H9 (cell line): ENCODE measurements at regions not wholly inside any gene's neighbourhood (a gene's known extent, or its start where the extent isn't known, plus 50 kb on each side); places are given as distances from the start of the nearest gene placed in this dataset.

Experiments
- DNase-seq: peaks from one replicate; pipeline ENCODE4 v3.0.0-alpha.2; 2017
- H2AFZ ChIP-seq: one replicate; pipeline ENCODE4 v1.6.1; 2013; ENCODE audit warnings: mild to moderate bottlenecking, low read length, control low read depth, moderate library complexity
- H2AK5ac ChIP-seq: 2 replicates; pipeline ENCODE4 v1.6.1; 2013; ENCODE audit warnings: low read length, control low read depth, mixed read lengths; ENCODE audit not compliant: insufficient read length
- H2BK120ac ChIP-seq: one replicate; pipeline ENCODE4 v1.6.1; 2013; ENCODE audit warnings: low read depth, mild to moderate bottlenecking, low read length, control low read depth, inconsistent platforms; ENCODE audit not compliant: poor library complexity, severe bottlenecking
- H2BK12ac ChIP-seq: 2 replicates; pipeline ENCODE4 v1.6.1; 2013; ENCODE audit warnings: low read length, control low read depth, mixed read lengths, low read depth; ENCODE audit not compliant: insufficient read length
- H2BK15ac ChIP-seq: 2 replicates; pipeline ENCODE4 v1.6.1; 2013; ENCODE audit warnings: low read depth, low read length, control low read depth
- H2BK20ac ChIP-seq: one replicate; pipeline ENCODE4 v1.6.1; 2013; ENCODE audit warnings: low read depth, mild to moderate bottlenecking, low read length, control low read depth, inconsistent platforms; ENCODE audit not compliant: poor library complexity, severe bottlenecking
- H2BK5ac ChIP-seq: 2 replicates; pipeline ENCODE4 v1.6.1; 2013; ENCODE audit warnings: low read length, control low read depth, mixed read lengths; ENCODE audit not compliant: insufficient read length
- H3K14ac ChIP-seq: 2 replicates; pipeline ENCODE4 v1.6.1; 2013; ENCODE audit warnings: low read length, control low read depth; ENCODE audit not compliant: insufficient read depth
- H3K18ac ChIP-seq: 2 replicates; pipeline ENCODE4 v1.6.1; 2013; ENCODE audit warnings: low read depth, mild to moderate bottlenecking, mixed read lengths, low read length, control low read depth; ENCODE audit not compliant: insufficient read length
- H3K23ac ChIP-seq: 2 replicates; pipeline ENCODE4 v1.6.1; 2013; ENCODE audit warnings: low read length, control low read depth, mixed read lengths, low read depth; ENCODE audit not compliant: insufficient read length
- H3K23me2 ChIP-seq: 2 replicates; pipeline ENCODE4 v1.6.1; 2013; ENCODE audit warnings: low read depth, mild to moderate bottlenecking, mixed read lengths, low read length, control low read depth; ENCODE audit not compliant: insufficient read length, poor library complexity, severe bottlenecking
- H3K27ac ChIP-seq: 2 replicates; pipeline ENCODE4 v1.5.1; 2013; ENCODE audit warnings: low read length, control low read depth, mixed read lengths, low read depth; ENCODE audit not compliant: insufficient read length
- H3K27me3 ChIP-seq: 2 replicates; pipeline ENCODE4 v1.6.1; 2013; ENCODE audit warnings: low read length, control low read depth, inconsistent platforms; ENCODE audit not compliant: insufficient read depth
- H3K4ac ChIP-seq: 2 replicates; pipeline ENCODE4 v1.6.1; 2013; ENCODE audit warnings: low read depth, mild to moderate bottlenecking, control low read depth, inconsistent platforms, low read length, moderate library complexity
- H3K4me1 ChIP-seq: 2 replicates; pipeline ENCODE4 v1.6.1; 2013; ENCODE audit warnings: low read length, control low read depth, inconsistent platforms; ENCODE audit not compliant: insufficient read depth
- H3K4me2 ChIP-seq: 2 replicates; pipeline ENCODE4 v1.6.1; 2013; ENCODE audit warnings: low read length, control low read depth, mixed read lengths; ENCODE audit not compliant: insufficient read length, insufficient read depth
- H3K56ac ChIP-seq: 2 replicates; pipeline ENCODE4 v1.6.1; 2013; ENCODE audit warnings: low read depth, mild to moderate bottlenecking, mixed read lengths, low read length, control low read depth; ENCODE audit not compliant: insufficient read length
- H3K79me1 ChIP-seq: 2 replicates; pipeline ENCODE4 v1.6.1; 2013; ENCODE audit warnings: low read depth, mild to moderate bottlenecking, moderate library complexity, low read length, control low read depth, inconsistent platforms; ENCODE audit not compliant: insufficient read depth, poor library complexity, severe bottlenecking
- H3K79me2 ChIP-seq: 2 replicates; pipeline ENCODE4 v1.6.1; 2013; ENCODE audit warnings: low read length, control low read depth, inconsistent platforms; ENCODE audit not compliant: insufficient read depth
- H3K9ac ChIP-seq: 2 replicates; pipeline ENCODE4 v1.6.1; 2013; ENCODE audit warnings: low read length, control low read depth, mixed read lengths; ENCODE audit not compliant: insufficient read length; ENCODE audit errors: extremely low read depth
- H3K9me3 ChIP-seq: one replicate; pipeline ENCODE4 v1.6.1; 2013; ENCODE audit warnings: low read depth, low read length, inconsistent platforms; ENCODE audit not compliant: control insufficient read depth
- H3T11ph ChIP-seq: one replicate; pipeline ENCODE4 v1.6.1; 2013; ENCODE audit warnings: mild to moderate bottlenecking, low read length, control low read depth, inconsistent platforms
- H4K20me1 ChIP-seq: one replicate; pipeline ENCODE4 v1.6.1; 2013; ENCODE audit not compliant: control insufficient read depth, insufficient read length, insufficient read depth
- H4K5ac ChIP-seq: 2 replicates; pipeline ENCODE4 v1.6.1; 2013; ENCODE audit warnings: low read depth, mild to moderate bottlenecking, mixed read lengths, low read length, control low read depth; ENCODE audit not compliant: insufficient read length
- H4K8ac ChIP-seq: replicated peaks from 2 replicates; pipeline ENCODE4 v1.6.1; 2013; ENCODE audit warnings: low read length, control low read depth, mixed read lengths, low read depth; ENCODE audit not compliant: insufficient read length
- H4K91ac ChIP-seq: 2 replicates; pipeline ENCODE4 v1.6.1; 2013; ENCODE audit warnings: low read depth, mild to moderate bottlenecking, moderate library complexity, mixed read lengths, low read length, control low read depth; ENCODE audit not compliant: insufficient read length
- H3K27ac Mint-ChIP-seq, 3 experiments: 2 replicates in 2 of 3; 3 replicates in 1 of 3; pipeline ENCODE4 v1.8.0; 2020 to 2021; ENCODE audit warnings: mixed read lengths in 3 of 3, mild to moderate bottlenecking in 1 of 3, moderate library complexity in 1 of 3
- H3K27me3 Mint-ChIP-seq: 2 replicates; pipeline ENCODE4 v1.8.0; 2021; ENCODE audit warnings: low read depth, mild to moderate bottlenecking, moderate library complexity, mixed read lengths
- H3K36me3 Mint-ChIP-seq, 3 experiments: 2 replicates in 2 of 3; 3 replicates in 1 of 3; pipeline ENCODE4 v1.8.0; 2020 to 2021; ENCODE audit warnings: low read depth in 3 of 3, mixed read lengths in 3 of 3; ENCODE audit not compliant: insufficient read depth in 1 of 3
- H3K4me1 Mint-ChIP-seq, 2 experiments: 2 replicates each; pipeline ENCODE4 v1.8.0; 2020; ENCODE audit warnings: mixed read lengths in 2 of 2
- H3K4me3 Mint-ChIP-seq, 2 experiments: 2 replicates in 1 of 2; 3 replicates in 1 of 2; pipeline ENCODE4 v1.8.0; 2020 to 2021; ENCODE audit warnings: mild to moderate bottlenecking in 2 of 2, mixed read lengths in 2 of 2, moderate library complexity in 1 of 2
- H3K9me3 Mint-ChIP-seq, 2 experiments: 2 replicates in 1 of 2; 3 replicates in 1 of 2; pipeline ENCODE4 v1.8.0; 2020; ENCODE audit warnings: mild to moderate bottlenecking in 2 of 2, mixed read lengths in 2 of 2, moderate library complexity in 1 of 2
- WGBS: extraction: QIAGEN DNeasy Blood & Tissue Kit; methylation state at CpG from one replicate; pipeline ENCODE4 v1.1.7; 2013; ENCODE audit warnings: missing lambda C conversion rate, low lambda C conversion rate, mixed read lengths; ENCODE audit not compliant: insufficient read length; ENCODE audit errors: extremely low coverage; 5-methylcytosine and 5-hydroxymethylcytosine counted together
- TF ChIP-seq, protein P1 (sequence below): fragments of 200-600 bp; sonication (generic); conservative IDR thresholded peaks from 3 replicates; pipeline ENCODE4 v1.8.0; 2021; ENCODE audit warnings: antibody characterized with exemption, mild to moderate bottlenecking

DNA sequence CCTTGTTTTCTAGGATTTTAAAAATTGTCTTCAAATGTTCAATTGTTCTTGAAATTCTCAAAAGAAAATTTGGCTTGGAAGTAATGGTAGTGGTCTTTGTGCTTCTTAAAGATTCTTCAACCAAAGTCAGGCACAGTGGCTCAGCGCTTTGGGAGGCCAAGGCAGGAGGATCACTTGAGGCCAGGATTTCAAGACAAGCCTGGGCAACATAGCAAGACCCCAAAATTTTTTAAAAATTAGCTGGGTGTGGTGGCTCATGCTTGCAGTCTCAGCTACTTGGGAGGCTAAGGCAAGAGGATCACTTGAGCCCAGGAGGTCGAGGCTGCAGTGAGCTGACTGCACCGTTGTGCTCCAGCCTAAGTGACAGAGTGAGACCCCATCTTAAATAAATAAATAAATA, 153.5 kb upstream of the ZNF507 start:
- H3K27me3 Mint-ChIP-seq: peaks cover 22% of the 10 kb centered on the region
- TF ChIP-seq, protein P1, sequence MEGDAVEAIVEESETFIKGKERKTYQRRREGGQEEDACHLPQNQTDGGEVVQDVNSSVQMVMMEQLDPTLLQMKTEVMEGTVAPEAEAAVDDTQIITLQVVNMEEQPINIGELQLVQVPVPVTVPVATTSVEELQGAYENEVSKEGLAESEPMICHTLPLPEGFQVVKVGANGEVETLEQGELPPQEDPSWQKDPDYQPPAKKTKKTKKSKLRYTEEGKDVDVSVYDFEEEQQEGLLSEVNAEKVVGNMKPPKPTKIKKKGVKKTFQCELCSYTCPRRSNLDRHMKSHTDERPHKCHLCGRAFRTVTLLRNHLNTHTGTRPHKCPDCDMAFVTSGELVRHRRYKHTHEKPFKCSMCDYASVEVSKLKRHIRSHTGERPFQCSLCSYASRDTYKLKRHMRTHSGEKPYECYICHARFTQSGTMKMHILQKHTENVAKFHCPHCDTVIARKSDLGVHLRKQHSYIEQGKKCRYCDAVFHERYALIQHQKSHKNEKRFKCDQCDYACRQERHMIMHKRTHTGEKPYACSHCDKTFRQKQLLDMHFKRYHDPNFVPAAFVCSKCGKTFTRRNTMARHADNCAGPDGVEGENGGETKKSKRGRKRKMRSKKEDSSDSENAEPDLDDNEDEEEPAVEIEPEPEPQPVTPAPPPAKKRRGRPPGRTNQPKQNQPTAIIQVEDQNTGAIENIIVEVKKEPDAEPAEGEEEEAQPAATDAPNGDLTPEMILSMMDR: no peak
- no peak for DNase-seq

More for the DNA sequence above, 153.5 kb upstream of the ZNF507 start:
- Histone ChIP-seq H3K56ac (no peak overlapping the region), H2BK120ac (no peak overlapping the region), H3K27ac (no peak overlapping the region), H2BK5ac (no peak overlapping the region), H3K27me3 (no peaks in the 10 kb centered on the region), H3K14ac (no peak overlapping the region), H3T11ph (no peak overlapping the region), H3K9me3 (no peaks in the 10 kb centered on the region), H3K18ac (no peak overlapping the region), H3K79me2 (no peaks in the 10 kb centered on the region), H4K8ac (no peak overlapping the region), H2BK20ac (no peak overlapping the region), H3K23me2 (no peaks in the 10 kb centered on the region), H4K20me1 (no peaks in the 10 kb centered on the region), H3K23ac (no peak overlapping the region), H3K4me2 (no peak overlapping the region), H3K79me1 (no peaks in the 10 kb centered on the region), H2AK5ac (no peak overlapping the region), H2AFZ (no peak overlapping the region), H3K9ac (no peak overlapping the region), H2BK12ac (no peak overlapping the region), H3K4ac (no peak overlapping the region), H2BK15ac (no peak overlapping the region), H3K4me1 (no peaks in the 10 kb centered on the region), H4K91ac (no peak overlapping the region), H4K5ac (no peak overlapping the region)
- no peak overlapping the region for H3K27ac Mint-ChIP-seq
- H3K4me3 Mint-ChIP-seq: no peak overlapping the region
- no peaks in the 10 kb centered on the region for H3K4me1 Mint-ChIP-seq
- no peaks in the 10 kb centered on the region for H3K36me3 Mint-ChIP-seq
- peaks cover 0 to 6% of the 10 kb centered on the region in 2 experiments; a peak in 3 of 5 replicates for H3K9me3 Mint-ChIP-seq
- no CpG with 5 or more reads among the region's 3 CpGs for WGBS
